ENCODE measurements at regions not wholly inside any gene's neighbourhood (a gene's known extent, or its start where the extent isn't known, plus 50 kb on each side); places are given as distances from the start of the nearest gene placed in this dataset.

GRCh38 chr15:69897471-69898237, 200.1 kb downstream of the TLE3 start:
- no peak for DNase-seq
- H3K4me3 ChIP-seq = no peak overlapping the region
- peaks cover 0 to 11% (median 0%) of the 10 kb centered on the region in 9 donors for H3K4me1 ChIP-seq
- no peaks in the 10 kb centered on the region for H3K36me3 ChIP-seq
- no peak for ATAC-seq
- H3K27me3 ChIP-seq = peaks cover 0 to 32% (median 12%) of the 10 kb centered on the region in 7 donors
- WGBS, 2 donors = 81 to 83% methylated on average over 9 of the region's 9 CpGs
- no peak for TF ChIP-seq CTCF (IDR thresholded peaks at IDR 0.05)
- intact Hi-C loops (cut with DNase I) = no loop called here
- no peaks in the 10 kb centered on the region for H3K9me3 ChIP-seq
- no peak overlapping the region for H3K27ac ChIP-seq

GRCh38 chr15:69898243-69898642, 199.5 kb downstream of the TLE3 start:
- no peak overlapping the region for H3K4me3 ChIP-seq
- no peak for ATAC-seq
- 93% methylated on average over 2 of the region's 2 CpGs for whole genome bisulfite sequencing, 2 donors
- H3K4me1 ChIP-seq = peaks cover 0 to 11% (median 0%) of the 10 kb centered on the region in 9 donors
- no peak for DNase-seq
- intact Hi-C loops (cut with DNase I) = no loop called here
- H3K9me3 ChIP-seq = no peaks in the 10 kb centered on the region
- H3K27ac ChIP-seq = no peak overlapping the region
- no peak for TF ChIP-seq CTCF (IDR thresholded peaks at IDR 0.05)
- H3K36me3 ChIP-seq = no peaks in the 10 kb centered on the region
- peaks cover 0 to 32% (median 12%) of the 10 kb centered on the region in 7 donors for H3K27me3 ChIP-seq

- intact Hi-C loops (cut with DNase I) = no loop called here
- peak in 5 of 8 donors; percentile 16 to 81 (median 74) for ATAC-seq
Observed at GRCh38 chr15:69902414-69903062, 195.2 kb downstream of the TLE3 start.

More at GRCh38 chr15:69902414-69903062, 195.2 kb downstream of the TLE3 start:
- Histone ChIP-seq H3K4me3 (no peak overlapping the region), H3K4me1 (no peaks in the 10 kb centered on the region), H3K9me3 (no peaks in the 10 kb centered on the region), H3K27ac (no peak overlapping the region), H3K27me3 (peaks cover 0 to 26% (median 2%) of the 10 kb centered on the region in 7 donors), H3K36me3 (no peaks in the 10 kb centered on the region)
- DNase-seq = no peak
- 71 to 73% methylated on average over 7 of the region's 7 CpGs for WGBS, 2 donors
- no peak for TF ChIP-seq CTCF (IDR thresholded peaks at IDR 0.05)

All from heart right ventricle (tissue), 16 donors.